GM23338 (cell line): ENCODE measurements at regions not wholly inside any gene's neighbourhood (a gene's known extent, or its start where the extent isn't known, plus 50 kb on each side); places are given as distances from the start of the nearest gene placed in this dataset.

Experiments used
- ATAC-seq: fragments of 200-7000 bp; cut with Tn5 transposase; 3 replicates; pipeline ENCODE4 v1.9.1; 2020
- DNase-seq: peaks from one replicate; pipeline ENCODE4 v3.0.0-alpha.2; 2015; ENCODE audit warnings: low spot score
- H2AFZ ChIP-seq: fragments of 200-600 bp; sonication (generic); 2 replicates; pipeline ENCODE4 v1.8.0; 2016; ENCODE audit warnings: antibody characterized with exemption, mild to moderate bottlenecking, moderate library complexity
- H3F3A ChIP-seq: fragments of 200-600 bp; sonication (generic); replicated peaks from 2 replicates; pipeline ENCODE4 v1.8.0; 2017; ENCODE audit warnings: antibody characterized with exemption, mixed run types, low read depth
- H3K27ac ChIP-seq: fragments of 200-600 bp; sonication (generic); 2 replicates; pipeline ENCODE4 v1.6.1; 2016; ENCODE audit warnings: low read depth
- H3K27me3 ChIP-seq: fragments of 200-600 bp; sonication (generic); 2 replicates; pipeline ENCODE4 v1.8.0; 2016; ENCODE audit warnings: mild to moderate bottlenecking, mixed run types, moderate library complexity; ENCODE audit not compliant: insufficient read depth
- H3K36me3 ChIP-seq: fragments of 200-600 bp; sonication (generic); 2 replicates; pipeline ENCODE4 v1.8.0; 2016; ENCODE audit warnings: mild to moderate bottlenecking; ENCODE audit not compliant: insufficient read depth
- H3K4me1 ChIP-seq: fragments of 200-600 bp; sonication (generic); 2 replicates; pipeline ENCODE4 v1.8.0; 2016; ENCODE audit warnings: mild to moderate bottlenecking, moderate library complexity; ENCODE audit not compliant: insufficient read depth
- H3K4me2 ChIP-seq: fragments of 200-600 bp; sonication (generic); 2 replicates; pipeline ENCODE4 v1.7.1; 2017; ENCODE audit warnings: mixed run types
- H3K4me3 ChIP-seq: fragments of 200-600 bp; sonication (generic); 2 replicates; pipeline ENCODE4 v1.6.1; 2016; ENCODE audit warnings: mixed run types
- H3K79me2 ChIP-seq: fragments of 200-600 bp; sonication (generic); replicated peaks from 2 replicates; pipeline ENCODE4 v1.8.0; 2017; ENCODE audit warnings: mild to moderate bottlenecking; ENCODE audit not compliant: insufficient read depth
- H3K9me2 ChIP-seq: fragments of 200-600 bp; sonication (generic); 2 replicates; pipeline ENCODE4 v1.8.0; 2017; ENCODE audit not compliant: insufficient read depth
- H4K20me1 ChIP-seq: fragments of 200-600 bp; sonication (generic); replicated peaks from 2 replicates; pipeline ENCODE4 v1.8.0; 2017; ENCODE audit warnings: mild to moderate bottlenecking; ENCODE audit not compliant: insufficient read depth
- H3K27ac Mint-ChIP-seq: 2 replicates; pipeline ENCODE4 v1.8.0; 2020; ENCODE audit warnings: inconsistent platforms, mild to moderate bottlenecking, moderate library complexity, mixed read lengths
- H3K27me3 Mint-ChIP-seq: 3 replicates; pipeline ENCODE4 v1.8.0; 2022; ENCODE audit warnings: low read depth, mild to moderate bottlenecking, moderate library complexity, mixed read lengths, inconsistent platforms; ENCODE audit not compliant: insufficient read depth, poor library complexity
- H3K36me3 Mint-ChIP-seq: 3 replicates; pipeline ENCODE4 v1.8.0; 2021; ENCODE audit warnings: low read depth, mild to moderate bottlenecking, inconsistent platforms, moderate library complexity, mixed read lengths
- H3K4me1 Mint-ChIP-seq: 3 replicates; pipeline ENCODE4 v1.8.0; 2020; ENCODE audit warnings: mild to moderate bottlenecking, inconsistent platforms, mixed read lengths
- H3K4me3 Mint-ChIP-seq: 3 replicates; pipeline ENCODE4 v1.8.0; 2021; ENCODE audit warnings: moderate library complexity, mild to moderate bottlenecking, inconsistent platforms, mixed read lengths
- H3K9me3 Mint-ChIP-seq: 3 replicates; pipeline ENCODE4 v1.8.0; 2020; ENCODE audit warnings: moderate library complexity, mild to moderate bottlenecking, inconsistent platforms, mixed read lengths
- CREB1 ChIP-seq: fragments of 250-450 bp; sonication (Bioruptor Pico); IDR thresholded peaks from 2 replicates; pipeline ENCODE4 v1.5.0; 2020; ENCODE audit warnings: low read depth, mild to moderate bottlenecking, moderate library complexity
- CTCF ChIP-seq, 2 experiments: fragments of 200-600 bp in 1 of 2; sonication (generic) in 1 of 2; conservative IDR thresholded peaks; 2 replicates each; pipeline versions ENCODE4 v1.5.1 to v1.6.1; 2016 to 2017; ENCODE audit warnings: antibody characterized with exemption in 2 of 2, low read depth in 2 of 2, mild to moderate bottlenecking in 2 of 2, moderate library complexity in 1 of 2
- ETS1 ChIP-seq: IDR thresholded peaks from 2 replicates; pipeline ENCODE4 v1.6.1; 2016; ENCODE audit warnings: antibody characterized with exemption
- EZH2 ChIP-seq: fragments of 200-600 bp; sonication (generic); IDR thresholded peaks from one replicate; pipeline ENCODE4 v1.8.0; 2017; ENCODE audit warnings: antibody characterized with exemption, mild to moderate bottlenecking, low read depth; ENCODE audit not compliant: unreplicated experiment
- EZH2phosphoT487 ChIP-seq: fragments of 200-600 bp; sonication (generic); IDR thresholded peaks from one replicate; pipeline ENCODE4 v1.8.1; 2018; ENCODE audit warnings: antibody characterized with exemption; ENCODE audit not compliant: unreplicated experiment
- JUNB ChIP-seq: IDR thresholded peaks from one replicate; pipeline ENCODE4 v1.6.1; 2016; ENCODE audit warnings: antibody characterized with exemption; ENCODE audit not compliant: unreplicated experiment
- NANOG ChIP-seq: IDR thresholded peaks from 2 replicates; pipeline ENCODE4 v1.6.1; 2016; ENCODE audit warnings: antibody characterized with exemption, borderline replicate concordance
- POLR2AphosphoS5 ChIP-seq: IDR thresholded peaks from 2 replicates; pipeline ENCODE4 v1.6.1; 2016; ENCODE audit warnings: antibody characterized with exemption, low read depth
- REST ChIP-seq: IDR thresholded peaks from one replicate; pipeline ENCODE4 v1.6.1; 2018; ENCODE audit warnings: antibody characterized with exemption; ENCODE audit not compliant: unreplicated experiment
- STAT1 ChIP-seq: IDR thresholded peaks from one replicate; pipeline ENCODE4 v1.6.1; 2016; ENCODE audit warnings: antibody characterized with exemption; ENCODE audit not compliant: unreplicated experiment
- ZNF114 ChIP-seq: fragments of 250-450 bp; sonication (Bioruptor Pico); IDR thresholded peaks from 2 replicates; pipeline ENCODE4 v1.5.0; 2020; ENCODE audit warnings: mild to moderate bottlenecking, moderate library complexity
- ZNF331 ChIP-seq: fragments of 250-450 bp; sonication (Bioruptor Pico); IDR thresholded peaks from 2 replicates; pipeline ENCODE4 v1.5.0; 2020; ENCODE audit warnings: low read depth, mild to moderate bottlenecking, moderate library complexity
- ZNF462 ChIP-seq: fragments of 250-450 bp; sonication (Bioruptor Pico); IDR thresholded peaks from 2 replicates; pipeline ENCODE4 v1.5.0; 2020; ENCODE audit warnings: mild to moderate bottlenecking, moderate library complexity

- H2AFZ ChIP-seq: no peak overlapping the region
Measured at GRCh38 chr18:24841536-24841935, 381.1 kb downstream of the HRH4 start.

More at GRCh38 chr18:24841536-24841935, 381.1 kb downstream of the HRH4 start:
- no peaks in the 10 kb centered on the region for H3K27me3 ChIP-seq
- no peaks in the 10 kb centered on the region for H3F3A ChIP-seq
- no peak for ATAC-seq
- Mint-ChIP-seq H3K27ac (no peak overlapping the region), H3K27me3 (peaks cover 2% of the 10 kb centered on the region), H3K9me3 (no peaks in the 10 kb centered on the region), H3K4me1 (peaks cover 14% of the 10 kb centered on the region; the same call in 2 of the 3 replicates), H3K4me3 (no peak overlapping the region), H3K36me3 (no peaks in the 10 kb centered on the region)
- TF ChIP-seq JUNB: no peak
- no peak for TF ChIP-seq STAT1
- no peak for TF ChIP-seq POLR2AphosphoS5
- no peak for TF ChIP-seq EZH2
- no peak for TF ChIP-seq ZNF331 (CRISPR knock-in tag)
- no peak for TF ChIP-seq ZNF462
- TF ChIP-seq NANOG: no peak
- no peak for TF ChIP-seq REST
- no peak for TF ChIP-seq ZNF114
- no peak for TF ChIP-seq CTCF (conservative IDR thresholded peaks at IDR 0.05; ENCODE audit: low read depth in 2 of 2)
- no peak for TF ChIP-seq ETS1
- no peak for TF ChIP-seq CREB1 (CRISPR knock-in tag)
- no peak for TF ChIP-seq EZH2phosphoT487
- no peak overlapping the region for H3K27ac ChIP-seq
- H3K4me2 ChIP-seq: no peak overlapping the region
- no peaks in the 10 kb centered on the region for H4K20me1 ChIP-seq
- H3K79me2 ChIP-seq: no peaks in the 10 kb centered on the region
- no peak for DNase-seq
- no peaks in the 10 kb centered on the region for H3K4me1 ChIP-seq
- no peaks in the 10 kb centered on the region for H3K36me3 ChIP-seq
- H3K9me2 ChIP-seq: no peaks in the 10 kb centered on the region
- no peak overlapping the region for H3K4me3 ChIP-seq
